ENCODE measurements at regions not wholly inside any gene's neighbourhood (a gene's known extent, or its start where the extent isn't known, plus 50 kb on each side); places are given as distances from the start of the nearest gene placed in this dataset.

DNA sequence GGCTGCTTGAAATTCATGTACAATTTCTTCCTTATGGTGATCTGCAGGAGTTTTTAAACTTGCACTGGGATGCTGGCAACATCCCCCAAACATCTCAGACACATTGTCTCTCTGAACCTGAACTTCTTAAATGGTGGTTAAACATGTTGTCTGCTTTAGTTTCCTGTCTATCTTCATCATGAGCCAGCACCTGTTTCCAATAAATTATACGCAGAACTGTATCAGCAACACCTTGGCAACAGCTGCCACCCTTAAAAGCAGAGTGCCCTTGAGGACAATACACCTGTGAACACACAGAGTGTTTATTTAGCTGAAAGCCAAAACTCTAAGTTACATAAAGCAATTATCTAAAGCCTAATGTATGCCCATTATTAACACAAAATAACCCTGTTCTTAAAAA, 242.9 kb downstream of the WNT5A start:
- no peak overlapping the region for H3K4me3 ChIP-seq (ENCODE audit: low read depth, low read length)
- DNase-seq (ENCODE audit: low read depth), result no peak
- TF ChIP-seq CTCF (IDR thresholded peaks at IDR 0.05; ENCODE audit: insufficient read depth, low read length), result no peak

DNA sequence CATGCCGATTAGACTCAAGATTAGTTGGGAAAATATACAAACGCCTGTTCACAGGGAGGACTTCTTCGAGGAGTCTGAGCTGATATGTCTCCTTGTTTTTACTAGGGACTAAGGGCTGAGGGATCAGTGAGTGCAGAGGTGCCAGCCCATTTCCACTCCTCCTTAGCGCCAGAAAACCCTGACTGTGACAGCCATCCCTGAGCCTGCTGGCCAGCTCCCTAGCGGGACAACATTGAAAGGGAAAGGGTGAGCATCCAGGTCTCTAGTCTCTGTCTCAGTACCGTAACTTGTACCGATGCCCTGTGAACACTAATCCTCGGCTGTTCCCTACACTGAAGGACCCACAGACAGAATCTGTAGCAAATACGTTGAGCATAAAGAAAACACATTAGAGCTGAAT, 243.4 kb downstream of the WNT5A start:
- no peak for TF ChIP-seq CTCF (IDR thresholded peaks at IDR 0.05; ENCODE audit: insufficient read depth, low read length)
- no peak overlapping the region for H3K4me3 ChIP-seq (ENCODE audit: low read depth, low read length)
- DNase-seq (ENCODE audit: low read depth), result no peak

DNA sequence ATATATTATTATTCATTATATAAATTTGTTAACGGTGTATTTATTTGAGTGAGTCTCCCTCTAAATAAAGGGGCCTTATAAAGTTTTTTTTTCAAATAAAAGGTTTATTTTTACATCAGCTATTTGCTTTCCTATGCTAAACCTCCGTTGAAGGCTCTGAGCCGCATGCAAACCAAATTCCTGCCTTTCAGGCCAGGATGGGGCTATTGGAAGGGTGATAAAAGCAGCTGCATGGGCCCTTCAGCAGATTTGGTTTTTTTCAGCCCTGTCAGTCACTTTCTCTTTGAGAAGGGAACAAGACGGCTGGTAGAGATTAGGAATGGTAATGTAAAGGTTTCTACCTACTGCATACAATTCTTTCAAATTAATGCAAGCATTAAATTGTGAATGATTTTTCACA, 244.2 kb downstream of the WNT5A start:
- DNase-seq (ENCODE audit: low read depth), result no peak
- no peak overlapping the region for H3K4me3 ChIP-seq (ENCODE audit: low read depth, low read length)
- no peak for TF ChIP-seq CTCF (IDR thresholded peaks at IDR 0.05; ENCODE audit: insufficient read depth, low read length)

DNA sequence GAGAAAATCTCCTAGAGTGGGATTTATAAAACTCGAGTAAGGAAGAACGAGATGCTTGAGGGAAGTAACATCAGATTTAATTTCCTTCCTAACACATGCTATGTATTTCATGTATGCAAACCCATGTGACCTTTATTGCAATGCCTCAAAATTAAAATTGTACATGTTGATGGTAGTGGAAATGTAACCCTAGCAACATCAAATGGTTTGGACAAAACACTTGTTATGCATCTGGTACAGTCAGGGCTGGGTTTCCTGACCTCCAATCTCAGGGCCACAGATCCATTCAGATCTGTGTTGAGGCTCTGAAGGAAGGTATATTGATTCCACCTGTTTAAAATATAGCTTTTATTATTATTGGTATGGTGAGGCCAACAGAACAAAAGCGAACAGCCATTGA, 246.0 kb downstream of the WNT5A start:
- TF ChIP-seq CTCF (IDR thresholded peaks at IDR 0.05; ENCODE audit: insufficient read depth, low read length), result no peak
- H3K4me3 ChIP-seq (ENCODE audit: low read depth, low read length), result no peak overlapping the region
- no peak for DNase-seq (ENCODE audit: low read depth)

GRCh38 chr3:55235416-55235815, 251.7 kb downstream of the WNT5A start:
- no peak overlapping the region for H3K4me3 ChIP-seq (ENCODE audit: low read depth, low read length)
- TF ChIP-seq CTCF (IDR thresholded peaks at IDR 0.05; ENCODE audit: insufficient read depth, low read length), result no peak
- no peak for DNase-seq (ENCODE audit: low read depth)

GRCh38 chr3:55226696-55227095, 260.4 kb downstream of the WNT5A start:
- TF ChIP-seq CTCF (IDR thresholded peaks at IDR 0.05; ENCODE audit: insufficient read depth, low read length), result no peak
- H3K4me3 ChIP-seq (ENCODE audit: low read depth, low read length), result no peak overlapping the region
- no peak for DNase-seq (ENCODE audit: low read depth)

- no peak for DNase-seq (ENCODE audit: low read depth)
- no peak overlapping the region for H3K4me3 ChIP-seq (ENCODE audit: low read depth, low read length)
- no peak for TF ChIP-seq CTCF (IDR thresholded peaks at IDR 0.05; ENCODE audit: insufficient read depth, low read length)
Observed at GRCh38 chr3:55218577-55218976, 268.5 kb downstream of the WNT5A start.

Data from fibroblast of the aortic adventitia (primary cell).